NCI-H82 (cell line): ENCODE measurements at regions not wholly inside any gene's neighbourhood (a gene's known extent, or its start where the extent isn't known, plus 50 kb on each side); places are given as distances from the start of the nearest gene placed in this dataset.

Source experiments
- DNase-seq: peaks from one replicate; lab custom pipeline; 2025; lab: John Stamatoyannopoulos, UW

DNA sequence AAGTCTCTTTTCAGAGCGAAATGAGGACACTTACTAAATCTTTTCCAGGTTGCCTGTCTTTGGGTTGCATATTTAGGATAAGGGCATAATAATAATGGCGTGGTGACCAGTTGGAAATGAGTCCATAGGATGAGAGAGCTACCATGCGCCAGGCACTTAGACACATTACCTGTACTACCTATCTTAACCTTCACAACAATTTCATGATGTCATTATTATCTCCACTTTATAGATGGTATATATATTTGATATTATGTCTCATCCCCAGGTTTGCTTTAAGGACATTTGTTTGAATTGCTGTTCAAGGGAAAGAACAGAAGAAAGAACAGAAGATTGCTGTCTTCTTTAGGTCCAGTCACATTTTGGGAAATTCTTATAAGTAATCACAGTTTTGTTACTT lies 182.0 kb upstream of the STARD13 start:
- no peak for DNase-seq

DNA sequence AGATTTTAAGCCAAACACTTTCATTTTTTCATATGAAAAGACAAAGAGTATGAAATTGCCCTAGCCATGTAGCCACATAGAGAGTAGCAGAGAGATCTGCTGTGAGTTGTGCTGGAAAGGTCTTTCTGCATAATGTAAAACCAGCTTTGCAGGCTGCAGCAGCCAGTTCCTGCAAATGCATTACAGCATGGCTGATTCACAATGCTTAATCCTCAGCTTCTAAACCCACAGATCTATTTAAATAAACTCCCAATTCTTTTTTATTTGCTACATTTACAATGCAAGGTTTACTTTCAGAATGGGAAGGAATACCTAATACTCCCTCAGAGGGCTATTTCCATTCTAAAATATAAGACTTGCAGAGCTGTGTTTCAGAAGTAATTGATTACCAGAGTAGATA lies 185.6 kb upstream of the STARD13 start:
- no peak for DNase-seq

GRCh38 chr13:33472446-33472845 lies 186.9 kb upstream of the STARD13 start:
- DNase-seq = no peak

DNA sequence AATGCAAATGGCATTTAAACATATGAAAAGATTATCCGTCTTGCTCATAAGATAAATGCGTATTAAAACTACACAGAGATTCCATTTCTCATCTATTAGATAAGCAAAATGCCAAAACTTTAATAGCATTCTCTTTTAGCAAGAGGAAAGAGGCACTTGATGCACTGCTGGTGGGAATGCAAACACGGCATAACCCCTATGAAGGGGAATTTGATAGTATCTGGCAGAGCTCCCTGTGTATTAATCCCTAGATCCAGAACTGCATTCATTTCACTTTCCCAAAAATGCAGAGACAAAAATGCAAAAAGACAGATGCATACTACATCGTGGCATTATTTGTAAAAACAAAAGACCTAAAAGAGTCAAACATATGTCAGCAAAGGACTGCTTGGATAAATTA lies 193.6 kb upstream of the STARD13 start:
- no peak for DNase-seq

DNA sequence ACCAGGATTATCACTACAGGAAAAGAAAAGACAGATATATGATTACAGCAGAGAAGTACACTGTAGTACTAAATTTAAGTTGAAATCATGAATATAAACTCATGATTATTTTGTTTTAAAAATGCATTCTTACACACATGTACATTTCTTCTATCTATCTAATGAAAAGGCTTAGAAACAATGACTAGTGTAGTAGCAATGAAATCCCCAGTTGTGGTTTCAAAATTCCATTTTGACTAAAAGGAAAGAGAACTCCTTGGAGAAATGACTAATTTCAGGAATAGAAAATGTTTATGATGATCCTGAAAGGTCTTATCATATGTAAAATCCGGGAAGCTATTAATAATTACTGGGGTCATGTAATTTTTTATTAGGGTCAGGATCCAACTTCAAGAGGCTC lies 195.0 kb upstream of the STARD13 start:
- no peak for DNase-seq

DNA sequence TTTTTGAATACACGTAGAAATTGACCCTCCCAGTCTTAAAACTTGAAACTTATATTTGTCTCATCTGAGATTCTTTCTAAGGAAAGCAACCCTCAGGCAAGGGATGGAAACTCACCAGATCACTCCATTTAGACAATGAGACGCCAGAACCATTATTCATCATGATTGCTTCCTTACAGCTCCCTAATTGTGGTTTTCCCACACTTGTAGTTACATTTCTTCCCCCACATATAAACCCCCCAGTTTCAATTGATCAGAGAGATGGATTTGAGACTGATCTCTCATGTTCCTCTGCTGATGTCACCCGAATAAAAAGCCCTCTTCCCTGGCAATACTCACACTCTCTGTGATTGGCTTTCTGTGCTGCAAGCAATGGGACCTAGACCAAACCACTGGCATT lies 197.9 kb upstream of the STARD13 start:
- DNase-seq = no peak

DNA sequence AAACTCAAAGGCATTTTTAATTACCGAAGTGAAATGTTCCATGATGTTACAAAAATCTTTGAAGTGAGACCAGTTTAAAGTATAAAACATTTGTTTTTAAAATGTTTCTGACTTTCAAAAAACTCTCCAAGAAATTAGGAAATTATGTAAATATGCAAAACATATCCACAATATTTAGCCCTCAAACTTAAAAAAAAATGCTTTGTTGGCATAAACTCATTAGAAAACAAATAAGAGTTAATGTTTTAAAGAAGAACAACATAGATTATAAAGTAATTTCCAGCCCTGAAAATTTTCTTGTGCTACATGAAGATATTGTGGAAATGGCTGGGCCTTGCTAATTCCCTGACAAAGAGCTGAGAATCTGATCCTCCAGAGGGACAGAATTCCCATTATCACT lies 199.7 kb upstream of the STARD13 start:
- DNase-seq = no peak

DNA sequence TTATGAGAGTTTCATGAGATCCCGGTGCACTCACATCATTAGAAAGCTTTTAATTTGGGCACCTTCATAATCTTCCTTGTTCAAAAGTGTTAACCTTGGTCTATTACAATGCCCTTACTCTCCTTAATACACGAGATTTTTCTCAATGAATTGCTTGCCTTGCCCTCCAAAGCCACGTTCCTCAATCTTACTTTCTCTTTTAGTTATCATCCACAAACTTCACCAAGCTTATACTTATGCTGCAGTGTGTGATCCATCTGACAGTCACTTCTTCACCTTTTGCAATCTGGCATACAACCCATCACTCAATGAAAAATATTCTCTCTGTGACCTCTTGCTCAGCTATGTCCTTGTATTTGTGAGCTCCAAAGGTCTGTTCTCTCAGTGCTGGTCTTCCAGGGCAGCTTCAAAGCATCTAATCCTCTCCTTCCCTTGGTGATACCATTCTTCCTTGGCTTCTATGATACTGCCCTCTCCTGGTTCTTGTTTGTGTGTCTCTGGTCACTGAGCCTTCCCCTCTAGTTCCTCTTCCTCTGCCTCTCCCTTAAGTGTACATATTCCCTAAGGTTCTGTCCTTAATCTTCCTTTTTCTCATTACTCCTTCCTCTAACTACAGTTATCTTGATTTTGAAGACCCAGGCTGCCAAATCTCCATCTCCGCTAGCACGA lies 202.2 kb upstream of the STARD13 start:
- peak; percentile 54 for DNase-seq

- DNase-seq = no peak
Observed at GRCh38 chr13:33489563-33489962, 204.0 kb upstream of the STARD13 start.

- peak; percentile 13 for DNase-seq
Observed at GRCh38 chr13:33490461-33491327, 205.1 kb upstream of the STARD13 start.

- no peak for DNase-seq
Observed at GRCh38 chr13:33493672-33494365, 208.3 kb upstream of the STARD13 start.

DNA sequence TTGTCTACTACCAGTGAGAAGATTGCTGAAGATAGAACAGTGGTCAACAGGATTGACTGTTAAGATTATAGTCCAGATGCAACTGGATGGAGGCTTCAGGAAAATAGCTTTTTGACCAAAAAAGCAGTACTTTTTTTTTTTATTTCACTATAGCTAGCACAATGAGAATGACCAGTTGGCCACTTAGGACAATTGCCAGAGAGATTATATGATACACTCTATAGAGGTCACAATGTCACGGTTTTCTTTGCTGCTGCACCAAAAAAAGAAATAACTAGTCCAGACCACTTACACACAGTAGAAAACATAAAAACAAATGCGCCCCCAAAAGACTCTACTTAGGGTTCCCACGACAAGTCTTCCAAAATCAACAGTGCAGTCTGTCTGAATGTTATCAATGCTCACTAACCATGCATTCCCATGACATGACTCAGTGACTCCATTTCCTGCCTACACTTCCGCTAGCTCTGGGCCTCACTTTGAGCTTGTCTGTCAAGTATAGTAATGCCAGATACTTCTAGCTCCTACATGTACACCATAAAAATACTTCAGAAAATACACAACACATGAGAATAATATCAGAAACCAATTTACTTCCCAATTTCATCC lies 209.1 kb upstream of the STARD13 start:
- DNase-seq = peak; percentile 17

GRCh38 chr13:33496336-33496735 lies 210.8 kb upstream of the STARD13 start:
- no peak for DNase-seq

DNA sequence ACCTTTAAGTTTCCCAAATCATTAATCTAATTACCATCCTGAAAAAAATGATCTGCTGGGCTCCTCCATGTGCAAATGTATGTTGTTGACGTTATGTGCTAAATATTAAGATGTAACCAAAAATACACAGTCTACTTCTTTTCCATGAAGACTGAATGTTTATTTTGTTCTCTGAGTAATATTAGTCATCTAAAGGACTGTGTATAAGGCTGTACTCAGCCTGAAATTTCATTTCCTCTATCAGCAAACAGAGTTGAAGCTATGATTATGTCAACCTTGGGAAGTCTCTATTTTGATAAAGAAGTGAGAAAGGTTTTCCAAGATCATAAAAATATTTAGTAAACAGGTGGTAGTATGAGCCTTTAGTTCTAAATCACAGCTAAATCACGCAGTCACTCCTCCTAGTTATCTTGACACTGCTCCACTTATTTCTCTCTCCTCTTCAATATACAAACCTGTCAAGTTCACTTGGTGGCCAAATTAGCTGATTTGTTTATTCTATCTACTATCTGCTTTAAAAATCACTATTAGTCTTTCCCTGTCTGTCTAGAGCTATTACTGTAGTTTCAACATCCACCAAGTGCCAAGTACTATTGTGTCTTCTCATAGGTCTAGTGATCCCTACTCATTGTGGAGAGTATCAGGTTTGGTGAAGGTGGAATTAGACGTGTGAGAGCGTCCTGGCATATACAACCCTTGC lies 211.7 kb upstream of the STARD13 start:
- DNase-seq = no peak

DNA sequence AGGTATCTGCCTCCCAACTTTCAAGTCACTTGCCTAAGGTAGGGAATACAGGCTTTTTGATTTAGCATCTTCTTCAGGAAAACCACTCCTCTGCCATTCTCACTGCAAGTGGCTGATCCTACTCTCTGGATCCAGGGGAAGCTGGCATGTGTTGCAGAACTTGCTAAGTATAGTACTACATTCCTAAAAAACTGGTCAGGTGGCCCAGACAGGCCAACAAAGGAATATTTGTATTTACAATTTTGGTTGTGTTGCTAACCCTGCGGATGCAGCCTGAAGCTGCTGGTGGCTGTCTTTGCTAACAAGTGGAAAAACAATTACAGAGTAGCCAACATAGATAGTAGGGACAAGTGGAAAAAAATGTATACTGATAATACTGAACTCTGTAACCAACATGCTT lies 222.5 kb upstream of the STARD13 start:
- DNase-seq = no peak

DNA sequence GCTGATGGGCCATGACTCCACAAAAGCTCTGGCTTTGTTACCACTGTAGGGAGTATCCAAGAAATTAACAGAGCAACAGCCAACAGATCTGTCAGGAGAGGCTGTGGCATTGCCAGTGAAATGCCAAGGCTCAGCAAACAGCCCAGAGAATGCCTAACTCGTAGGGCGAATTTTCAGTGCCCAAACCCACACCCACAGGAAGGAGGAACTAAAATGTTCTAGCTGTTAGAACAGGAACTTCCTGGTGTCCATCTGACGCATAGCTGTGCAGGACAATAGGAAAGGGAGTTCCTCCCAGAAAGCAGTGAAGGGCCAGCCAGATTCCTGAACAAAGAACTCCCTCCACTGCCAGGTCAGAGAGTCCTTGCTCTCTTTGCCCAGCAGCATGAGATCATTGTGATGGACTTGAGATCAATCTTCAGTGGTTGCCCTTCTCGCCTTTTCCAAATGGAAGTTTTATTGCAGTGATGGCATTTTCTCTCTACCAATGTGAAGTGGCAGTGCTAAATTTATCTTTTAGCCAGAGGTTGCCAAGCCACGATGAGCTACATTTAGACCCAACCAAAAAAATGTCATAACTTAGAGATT lies 224.2 kb upstream of the STARD13 start:
- no peak for DNase-seq

- DNase-seq = no peak
Observed at GRCh38 chr13:33510350-33510970, 224.9 kb upstream of the STARD13 start.

GRCh38 chr13:33512880-33513554 lies 227.5 kb upstream of the STARD13 start:
- DNase-seq = no peak

DNA sequence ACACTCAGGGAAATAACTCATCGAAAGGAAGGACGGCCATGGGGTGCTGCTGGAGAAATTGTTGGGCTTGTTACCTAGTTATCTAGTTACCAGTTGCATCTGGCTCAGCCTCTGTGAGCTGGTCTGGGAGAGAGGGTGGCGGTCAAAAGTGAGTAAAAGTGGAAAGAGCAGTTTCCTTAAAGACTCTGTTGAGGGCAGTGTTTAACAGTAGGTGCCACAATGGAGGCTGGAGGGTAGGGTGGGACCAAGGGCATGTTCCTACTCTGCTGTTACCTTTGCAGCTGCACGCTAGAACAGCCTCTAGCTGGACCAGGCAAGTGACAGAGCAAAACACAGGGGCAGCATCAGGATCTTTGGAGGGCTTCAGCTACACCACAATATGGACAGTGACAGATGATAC lies 228.8 kb upstream of the STARD13 start:
- no peak for DNase-seq

- DNase-seq = no peak
Observed at GRCh38 chr13:33515146-33515545, 229.6 kb upstream of the STARD13 start.

DNA sequence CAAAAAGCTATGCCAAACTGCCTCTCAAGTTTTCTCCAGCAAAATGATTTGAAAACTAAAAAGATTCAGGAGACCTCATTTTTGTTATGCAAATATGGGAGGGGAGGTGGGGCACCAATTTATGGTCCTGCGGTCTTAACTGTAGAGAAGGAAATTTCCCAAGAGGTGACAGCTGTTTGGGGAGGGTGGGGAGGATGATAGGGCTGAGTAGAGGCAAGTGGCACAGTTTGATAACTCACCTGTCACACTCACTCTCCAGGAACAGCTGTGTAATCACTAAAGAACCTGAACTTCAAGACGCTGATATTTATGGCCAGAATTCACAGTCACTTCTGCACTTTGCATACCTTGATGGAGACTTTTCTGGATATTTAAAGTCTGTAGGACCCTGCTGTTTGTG lies 232.9 kb upstream of the STARD13 start:
- no peak for DNase-seq
